ENCODE measurements at regions not wholly inside any gene's neighbourhood (a gene's known extent, or its start where the extent isn't known, plus 50 kb on each side); places are given as distances from the start of the nearest gene placed in this dataset.

DNA sequence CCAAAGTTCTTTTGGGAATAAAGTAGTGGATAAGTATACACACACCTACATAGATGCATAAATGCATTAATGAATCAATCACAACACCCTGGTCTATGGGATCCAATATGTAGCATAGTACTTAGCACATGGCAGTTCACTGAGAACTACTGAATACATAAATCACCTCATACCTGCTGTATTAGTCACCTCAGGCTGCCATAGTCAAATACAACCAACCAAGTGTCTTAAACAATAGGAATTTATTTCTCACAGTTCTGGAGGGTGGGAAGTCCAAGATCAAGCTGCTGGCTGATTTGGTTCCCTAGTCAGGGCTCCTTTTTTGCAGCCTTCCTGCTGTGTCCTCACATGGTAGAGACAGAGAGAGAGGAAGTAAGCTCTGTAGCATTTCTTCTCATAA, 228.2 kb downstream of the NHLRC3 start:
- TF ChIP-seq SIN3A (IDR thresholded peaks at IDR 0.05; ENCODE audit: borderline replicate concordance, insufficient read depth, low read length) = no peak
- TF ChIP-seq, protein P1, sequence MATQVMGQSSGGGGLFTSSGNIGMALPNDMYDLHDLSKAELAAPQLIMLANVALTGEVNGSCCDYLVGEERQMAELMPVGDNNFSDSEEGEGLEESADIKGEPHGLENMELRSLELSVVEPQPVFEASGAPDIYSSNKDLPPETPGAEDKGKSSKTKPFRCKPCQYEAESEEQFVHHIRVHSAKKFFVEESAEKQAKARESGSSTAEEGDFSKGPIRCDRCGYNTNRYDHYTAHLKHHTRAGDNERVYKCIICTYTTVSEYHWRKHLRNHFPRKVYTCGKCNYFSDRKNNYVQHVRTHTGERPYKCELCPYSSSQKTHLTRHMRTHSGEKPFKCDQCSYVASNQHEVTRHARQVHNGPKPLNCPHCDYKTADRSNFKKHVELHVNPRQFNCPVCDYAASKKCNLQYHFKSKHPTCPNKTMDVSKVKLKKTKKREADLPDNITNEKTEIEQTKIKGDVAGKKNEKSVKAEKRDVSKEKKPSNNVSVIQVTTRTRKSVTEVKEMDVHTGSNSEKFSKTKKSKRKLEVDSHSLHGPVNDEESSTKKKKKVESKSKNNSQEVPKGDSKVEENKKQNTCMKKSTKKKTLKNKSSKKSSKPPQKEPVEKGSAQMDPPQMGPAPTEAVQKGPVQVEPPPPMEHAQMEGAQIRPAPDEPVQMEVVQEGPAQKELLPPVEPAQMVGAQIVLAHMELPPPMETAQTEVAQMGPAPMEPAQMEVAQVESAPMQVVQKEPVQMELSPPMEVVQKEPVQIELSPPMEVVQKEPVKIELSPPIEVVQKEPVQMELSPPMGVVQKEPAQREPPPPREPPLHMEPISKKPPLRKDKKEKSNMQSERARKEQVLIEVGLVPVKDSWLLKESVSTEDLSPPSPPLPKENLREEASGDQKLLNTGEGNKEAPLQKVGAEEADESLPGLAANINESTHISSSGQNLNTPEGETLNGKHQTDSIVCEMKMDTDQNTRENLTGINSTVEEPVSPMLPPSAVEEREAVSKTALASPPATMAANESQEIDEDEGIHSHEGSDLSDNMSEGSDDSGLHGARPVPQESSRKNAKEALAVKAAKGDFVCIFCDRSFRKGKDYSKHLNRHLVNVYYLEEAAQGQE (IDR thresholded peaks at IDR 0.05; ENCODE audit: insufficient read depth in 1 of 2, low read depth in 2 of 2, low read length in 2 of 2) = no peak
- no peak for TF ChIP-seq POLR2AphosphoS5 (IDR thresholded peaks at IDR 0.05; ENCODE audit: low read depth, low read length)
- no peak for TF ChIP-seq TAF1 (IDR thresholded peaks at IDR 0.05; ENCODE audit: borderline replicate concordance, insufficient read depth, low read length)
- no peak for TF ChIP-seq FOXP2 (optimal IDR thresholded peaks at IDR 0.05; ENCODE audit: borderline replicate concordance, extremely low read depth, extremely low read length, insufficient read depth)

DNA sequence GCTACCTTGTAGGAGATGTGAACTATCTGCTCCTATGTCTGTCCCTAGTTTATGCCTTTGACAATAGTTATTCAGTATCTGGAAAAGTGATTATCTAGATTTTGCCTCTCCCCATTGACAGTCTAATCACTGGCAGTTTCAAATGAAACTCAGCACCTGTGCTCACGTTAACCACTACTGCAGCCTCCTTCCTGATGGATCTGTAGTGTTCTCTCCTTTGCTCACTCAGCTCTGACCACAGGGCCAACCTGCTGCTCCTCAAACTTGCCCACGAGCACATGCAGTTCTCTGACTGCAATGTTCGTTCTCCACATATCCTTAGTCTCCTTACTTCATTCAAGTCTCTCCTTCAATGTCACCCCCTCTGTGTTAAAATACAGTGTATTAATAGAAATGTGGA, 230.1 kb downstream of the NHLRC3 start:
- no peak for TF ChIP-seq SIN3A (IDR thresholded peaks at IDR 0.05; ENCODE audit: borderline replicate concordance, insufficient read depth, low read length)
- TF ChIP-seq, protein P1 (IDR thresholded peaks at IDR 0.05; ENCODE audit: insufficient read depth in 1 of 2, low read depth in 2 of 2, low read length in 2 of 2) = no peak
- no peak for TF ChIP-seq FOXP2 (optimal IDR thresholded peaks at IDR 0.05; ENCODE audit: borderline replicate concordance, extremely low read depth, extremely low read length, insufficient read depth)
- no peak for TF ChIP-seq POLR2AphosphoS5 (IDR thresholded peaks at IDR 0.05; ENCODE audit: low read depth, low read length)
- TF ChIP-seq TAF1 (IDR thresholded peaks at IDR 0.05; ENCODE audit: borderline replicate concordance, insufficient read depth, low read length) = no peak

DNA sequence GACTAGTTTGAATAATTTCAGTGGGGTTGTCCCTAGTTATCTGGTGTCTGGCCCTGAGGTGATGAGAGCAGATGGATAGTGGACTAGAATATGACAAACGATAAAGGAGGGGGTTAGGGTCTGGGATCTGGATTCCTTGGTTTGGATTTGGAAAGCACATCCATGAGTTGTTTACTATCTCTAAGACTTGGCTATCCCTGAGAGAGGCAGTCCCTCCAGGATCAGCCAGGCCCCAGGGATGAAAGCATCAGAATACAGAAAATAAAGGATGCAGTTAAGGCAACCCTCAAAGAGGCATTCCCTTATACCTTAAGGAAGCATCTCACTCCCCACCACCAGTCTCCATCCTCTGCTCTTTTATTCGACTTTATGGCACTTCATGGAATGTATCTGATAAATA, 230.7 kb downstream of the NHLRC3 start:
- no peak for TF ChIP-seq POLR2AphosphoS5 (IDR thresholded peaks at IDR 0.05; ENCODE audit: low read depth, low read length)
- no peak for TF ChIP-seq TAF1 (IDR thresholded peaks at IDR 0.05; ENCODE audit: borderline replicate concordance, insufficient read depth, low read length)
- TF ChIP-seq FOXP2 (optimal IDR thresholded peaks at IDR 0.05; ENCODE audit: borderline replicate concordance, extremely low read depth, extremely low read length, insufficient read depth) = no peak

DNA sequence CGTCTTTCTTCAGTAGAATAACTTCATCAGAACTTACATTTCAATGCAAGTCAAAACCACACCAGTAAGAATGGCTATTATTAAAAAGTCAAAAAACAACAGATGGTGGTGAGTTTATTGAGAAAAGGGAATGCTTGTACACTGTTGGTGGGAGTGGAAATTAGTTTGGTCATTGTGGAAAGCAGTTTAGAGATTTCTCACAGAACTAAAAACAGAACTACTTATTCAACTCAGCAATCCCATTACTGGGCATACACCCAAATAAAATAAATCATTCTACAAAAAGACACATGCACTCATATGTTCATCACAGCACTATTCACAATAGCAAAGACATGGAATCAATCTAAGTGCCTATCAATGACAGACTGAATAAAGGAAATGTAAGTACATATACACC, 231.2 kb downstream of the NHLRC3 start:
- TF ChIP-seq FOXP2 (optimal IDR thresholded peaks at IDR 0.05; ENCODE audit: borderline replicate concordance, extremely low read depth, extremely low read length, insufficient read depth) = no peak
- no peak for TF ChIP-seq POLR2AphosphoS5 (IDR thresholded peaks at IDR 0.05; ENCODE audit: low read depth, low read length)
- no peak for TF ChIP-seq SIN3A (IDR thresholded peaks at IDR 0.05; ENCODE audit: borderline replicate concordance, insufficient read depth, low read length)

DNA sequence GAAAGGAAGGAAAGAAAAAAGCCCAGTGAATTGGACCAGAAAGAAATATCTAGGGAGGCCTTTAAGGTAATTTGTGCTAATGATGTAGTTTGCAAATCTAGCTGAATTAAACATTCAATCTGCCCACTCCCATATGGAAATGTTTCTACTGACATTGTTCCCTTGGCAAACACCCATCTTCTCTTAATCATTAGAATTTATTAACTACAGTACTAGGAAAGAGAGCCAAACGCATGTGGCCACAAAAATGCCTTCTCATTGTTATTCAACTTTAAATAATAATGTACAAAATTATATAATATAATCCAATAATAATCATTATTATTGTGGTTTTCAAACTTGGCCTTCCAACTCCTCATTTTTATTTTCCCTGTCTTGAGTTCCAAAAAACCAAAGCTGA, 234.7 kb downstream of the NHLRC3 start:
- no peak for TF ChIP-seq FOXP2 (optimal IDR thresholded peaks at IDR 0.05; ENCODE audit: borderline replicate concordance, extremely low read depth, extremely low read length, insufficient read depth)
- no peak for TF ChIP-seq POLR2AphosphoS5 (IDR thresholded peaks at IDR 0.05; ENCODE audit: low read depth, low read length)
- no peak for TF ChIP-seq SIN3A (IDR thresholded peaks at IDR 0.05; ENCODE audit: borderline replicate concordance, insufficient read depth, low read length)
- TF ChIP-seq TAF1 (IDR thresholded peaks at IDR 0.05; ENCODE audit: borderline replicate concordance, insufficient read depth, low read length) = no peak
- TF ChIP-seq, protein P1 (IDR thresholded peaks at IDR 0.05; ENCODE audit: insufficient read depth in 1 of 2, low read depth in 2 of 2, low read length in 2 of 2) = no peak

DNA sequence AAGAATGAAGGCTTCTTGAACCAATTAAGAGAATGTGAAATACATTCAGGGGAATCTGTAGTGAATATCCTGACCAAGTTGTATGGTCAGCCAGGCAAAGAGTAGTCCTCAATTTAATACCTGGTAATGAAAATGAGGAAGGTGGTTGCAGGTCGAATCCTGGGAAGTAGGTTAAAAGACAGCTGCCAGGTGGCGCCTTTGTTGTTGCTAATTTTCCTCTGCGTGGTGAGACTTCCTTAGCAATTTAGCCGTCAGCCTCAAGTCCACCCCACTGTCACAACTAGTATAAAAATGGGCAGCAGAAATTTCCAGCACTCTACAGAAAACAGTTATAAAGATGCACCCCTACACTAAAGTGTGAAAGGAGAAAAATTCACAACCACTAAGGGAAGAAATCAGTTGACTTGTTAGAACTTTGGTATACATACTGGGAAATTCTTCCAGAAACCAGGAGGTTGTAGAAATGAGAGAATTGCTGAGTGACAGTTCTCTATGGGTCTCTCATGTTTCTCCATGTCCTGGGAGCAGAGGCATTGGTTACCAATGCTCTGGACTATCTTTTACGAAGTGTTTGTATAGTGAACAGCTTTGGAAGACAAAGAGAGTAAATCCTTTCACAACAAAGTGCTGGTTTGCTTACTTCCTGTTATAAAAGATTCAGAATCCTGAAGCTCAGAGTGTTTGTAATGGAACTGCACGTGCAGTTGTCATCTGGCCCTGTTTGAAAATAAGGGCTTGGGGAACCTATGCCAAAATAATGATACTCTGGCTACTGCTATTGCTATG, 235.9 kb downstream of the NHLRC3 start:
- TF ChIP-seq POLR2AphosphoS5 (IDR thresholded peaks at IDR 0.05; ENCODE audit: low read depth, low read length) (no peak), TAF1 (IDR thresholded peaks at IDR 0.05; ENCODE audit: borderline replicate concordance, insufficient read depth, low read length) (no peak), SIN3A (IDR thresholded peaks at IDR 0.05; ENCODE audit: borderline replicate concordance, insufficient read depth, low read length) (no peak), FOXP2 (optimal IDR thresholded peaks at IDR 0.05; ENCODE audit: borderline replicate concordance, extremely low read depth, extremely low read length, insufficient read depth) (no peak)
- TF ChIP-seq, protein P1 (IDR thresholded peaks at IDR 0.05; ENCODE audit: insufficient read depth in 1 of 2, low read depth in 2 of 2, low read length in 2 of 2) = no peak
